ENCODE measurements at regions not wholly inside any gene's neighbourhood (a gene's known extent, or its start where the extent isn't known, plus 50 kb on each side); places are given as distances from the start of the nearest gene placed in this dataset.

GRCh38 chr11:104422324-104422944 lies 258.5 kb upstream of the PDGFD start:
- no TSS peak for BruUV-seq (replicated peaks)
- Histone ChIP-seq H3K27me3 (ENCODE audit: control insufficient read depth, insufficient read depth, low read length) (no peaks in the 10 kb centered on the region), H2AK5ac (ENCODE audit: low read depth, low read length) (no peak overlapping the region), H3K9ac (ENCODE audit: low read depth, low read length) (no peak overlapping the region), H3K14ac (replicated peaks; ENCODE audit: low read depth, low read length) (no peak overlapping the region), H3K9me1 (ENCODE audit: insufficient read depth, low read length) (no peaks in the 10 kb centered on the region), H3K27ac (ENCODE audit: insufficient read depth, low read length) (no peak overlapping the region), H3K79me1 (ENCODE audit: low read depth in 1 of 2, low read length in 2 of 2) (no peaks in the 10 kb centered on the region), H3K4me1 (ENCODE audit: control insufficient read depth, insufficient read depth, low read length) (no peaks in the 10 kb centered on the region), H2AK9ac (replicated peaks; ENCODE audit: low read depth, low read length, poor library complexity) (no peak overlapping the region), H3K56ac (ENCODE audit: extremely low read depth, insufficient read depth, low read length) (no peak overlapping the region), H3K23ac (ENCODE audit: low read depth, low read length) (no peak overlapping the region), H4K5ac (ENCODE audit: low read depth, low read length) (no peak overlapping the region), H3K9me3 (ENCODE audit: control insufficient read depth, insufficient read depth, low read length) (no peaks in the 10 kb centered on the region), H4K91ac (ENCODE audit: insufficient read depth, low read depth, low read length) (no peak overlapping the region), H4K8ac (ENCODE audit: low read depth in 2 of 2, low read length in 2 of 2) (no peak overlapping the region), H4K20me1 (ENCODE audit: insufficient read depth, low read length) (no peaks in the 10 kb centered on the region), H2BK20ac (ENCODE audit: low read depth, low read length) (no peak overlapping the region), H3K4ac (ENCODE audit: low read depth, low read length) (no peak overlapping the region), H3K18ac (ENCODE audit: low read depth, low read length) (no peak overlapping the region), H3K4me2 (ENCODE audit: low read depth, low read length) (no peak overlapping the region), H2BK120ac (ENCODE audit: low read depth, low read length) (no peak overlapping the region), H2BK15ac (ENCODE audit: low read depth, low read length) (no peak overlapping the region), H3K4me3 (ENCODE audit: insufficient read depth, low read depth, low read length) (no peak overlapping the region), H2AFZ (replicated peaks; ENCODE audit: low read length, poor library complexity) (no peak overlapping the region), H2BK5ac (ENCODE audit: low read depth, low read length, poor library complexity, severe bottlenecking) (no peak overlapping the region), H3K36me3 (ENCODE audit: control insufficient read depth, insufficient read depth, low read length) (no peaks in the 10 kb centered on the region)
- in situ Hi-C loops (cut with MboI; ENCODE audit: low sequenced_read_pairs) (no loop called here), dilution Hi-C loops (cut with HindIII; ENCODE audit: low sequenced_read_pairs, unreplicated experiment) (no loop called here), intact Hi-C loops (cut with micrococcal nuclease) (no loop called here)
- DNase-seq (no peak), ATAC-seq (ENCODE audit: low read depth) (no peak)
- TF ChIP-seq CTCF (conservative IDR thresholded peaks at IDR 0.05; ENCODE audit: low read depth, low read length) (no peak), RAD21 (IDR thresholded peaks at IDR 0.05; ENCODE audit: low read length) (no peak), SMC3 (IDR thresholded peaks at IDR 0.05; ENCODE audit: low read depth, low read length) (no peak), RFX5 (IDR thresholded peaks at IDR 0.05; ENCODE audit: low read depth, low read length) (no peak), FOS (IDR thresholded peaks at IDR 0.05; ENCODE audit: low read depth, low read length) (no peak), NFE2L2 (IDR thresholded peaks at IDR 0.05; ENCODE audit: low read depth, low read length) (no peak), CHD1 (IDR thresholded peaks at IDR 0.05; ENCODE audit: low read depth, low read length) (no peak), MAZ (IDR thresholded peaks at IDR 0.05; ENCODE audit: borderline replicate concordance, low read depth, low read length) (no peak), MAFK (IDR thresholded peaks at IDR 0.05; ENCODE audit: low read depth, low read length) (no peak)
- CTCF ChIA-PET, result no interaction called here
- POLR2A ChIA-PET (ENCODE audit: unreplicated experiment), result no interaction called here
- WGBS, 2 experiments (ENCODE audit: extremely low coverage in 2 of 2, insufficient read length in 1 of 2), result no CpG with 5 or more reads among the region's 23 CpGs

Measured in IMR-90 (cell line).